Breast epithelium (tissue), 3 donors: ENCODE measurements at regions not wholly inside any gene's neighbourhood (a gene's known extent, or its start where the extent isn't known, plus 50 kb on each side); places are given as distances from the start of the nearest gene placed in this dataset.

Experiments
- POLR2A ChIP-seq: fragments of 450-650 bp; IDR thresholded peaks from one replicate; pipeline ENCODE4 v1.6.1; 2016; ENCODE audit warnings: antibody characterized with exemption, mild to moderate bottlenecking, moderate library complexity
- POLR2AphosphoS5 ChIP-seq, 3 donors: sonication (generic); formaldehyde crosslinking; IDR thresholded peaks; one replicate each; pipeline ENCODE4 v1.6.1; 2017; ENCODE audit warnings: antibody characterized with exemption in 3 of 3
- TF ChIP-seq, protein P1 (sequence below), 3 donors: fragments of 450-650 bp; IDR thresholded peaks; one replicate each; pipeline ENCODE4 v1.5.1; 2016 to 2017; ENCODE audit warnings: antibody characterized with exemption in 3 of 3, mild to moderate bottlenecking in 3 of 3, moderate library complexity in 3 of 3

- TF ChIP-seq, protein P1, sequence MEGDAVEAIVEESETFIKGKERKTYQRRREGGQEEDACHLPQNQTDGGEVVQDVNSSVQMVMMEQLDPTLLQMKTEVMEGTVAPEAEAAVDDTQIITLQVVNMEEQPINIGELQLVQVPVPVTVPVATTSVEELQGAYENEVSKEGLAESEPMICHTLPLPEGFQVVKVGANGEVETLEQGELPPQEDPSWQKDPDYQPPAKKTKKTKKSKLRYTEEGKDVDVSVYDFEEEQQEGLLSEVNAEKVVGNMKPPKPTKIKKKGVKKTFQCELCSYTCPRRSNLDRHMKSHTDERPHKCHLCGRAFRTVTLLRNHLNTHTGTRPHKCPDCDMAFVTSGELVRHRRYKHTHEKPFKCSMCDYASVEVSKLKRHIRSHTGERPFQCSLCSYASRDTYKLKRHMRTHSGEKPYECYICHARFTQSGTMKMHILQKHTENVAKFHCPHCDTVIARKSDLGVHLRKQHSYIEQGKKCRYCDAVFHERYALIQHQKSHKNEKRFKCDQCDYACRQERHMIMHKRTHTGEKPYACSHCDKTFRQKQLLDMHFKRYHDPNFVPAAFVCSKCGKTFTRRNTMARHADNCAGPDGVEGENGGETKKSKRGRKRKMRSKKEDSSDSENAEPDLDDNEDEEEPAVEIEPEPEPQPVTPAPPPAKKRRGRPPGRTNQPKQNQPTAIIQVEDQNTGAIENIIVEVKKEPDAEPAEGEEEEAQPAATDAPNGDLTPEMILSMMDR (IDR thresholded peaks at IDR 0.05), result no peak
- no peak for TF ChIP-seq POLR2A
- no peak for TF ChIP-seq POLR2AphosphoS5 (IDR thresholded peaks at IDR 0.05)
Observed at GRCh38 chr12:45634273-45634917, 95.1 kb upstream of the ARID2 start.
